Panc1 (cell line): ENCODE measurements at regions not wholly inside any gene's neighbourhood (a gene's known extent, or its start where the extent isn't known, plus 50 kb on each side); places are given as distances from the start of the nearest gene placed in this dataset.
"Not testable (repeated sequence)": the region's sequence is repeated elsewhere in the genome, so short reads cannot be mapped to it uniquely, and the experiment has no call there.

Experiments
- ATAC-seq: fragments of 200-7000 bp; cut with Tn5 transposase; 2 replicates; pipeline ENCODE4 v1.9.1; 2020; ENCODE audit warnings: mild to moderate bottlenecking, moderate library complexity
- BruUV-seq: library from RNA; stranded (reverse); fragments of 400-500 nt; replicated peaks from 2 replicates; lab custom pipeline; 2021; lab: Mats Ljungman, UMichigan
- CTCF ChIA-PET: fragments of 300-600 bp; sonication (Branson Sonifier 250); formaldehyde crosslinking; loops from one replicate; lab custom pipeline; 2022; ENCODE audit warnings: antibody characterized with exemption; lab: Charles Lee
- POLR2A ChIA-PET: fragments of 300-600 bp; sonication (Branson Sonifier 250); formaldehyde crosslinking; loops from one replicate; lab custom pipeline; 2022; ENCODE audit warnings: antibody characterized with exemption; lab: Charles Lee
- DNase-seq: peaks from one replicate; pipeline ENCODE4 v3.0.0-alpha.2; 2010; ENCODE audit warnings: low read depth, low spot score
- H3K27ac ChIP-seq: 2 replicates; pipeline ENCODE4 v1.5.1; 2011; ENCODE audit warnings: mild to moderate bottlenecking, low read length, inconsistent platforms
- H3K27me3 ChIP-seq: fragments of 200-500 bp; sonication (Bioruptor generic); 2 replicates; pipeline ENCODE4 v1.6.0; 2014; ENCODE audit warnings: low read length, inconsistent platforms; ENCODE audit not compliant: control insufficient read depth, insufficient read depth
- H3K36me3 ChIP-seq: fragments of 200-500 bp; sonication (Bioruptor generic); 2 replicates; pipeline ENCODE4 v1.5.1; 2014; ENCODE audit warnings: inconsistent platforms, mild to moderate bottlenecking, low read length, moderate library complexity; ENCODE audit not compliant: control insufficient read depth, insufficient read depth
- H3K4me1 ChIP-seq: 2 replicates; pipeline ENCODE4 v1.5.1; 2011; ENCODE audit warnings: inconsistent platforms, mild to moderate bottlenecking, low read length, moderate library complexity; ENCODE audit not compliant: control insufficient read depth, insufficient read depth
- H3K4me3 ChIP-seq, 2 experiments: 2 replicates each; pipeline ENCODE4 v1.5.1; 2011 to 2012; ENCODE audit warnings: low read depth in 2 of 2, low read length in 2 of 2, mild to moderate bottlenecking in 2 of 2, inconsistent platforms in 1 of 2, moderate library complexity in 1 of 2
- H3K9me3 ChIP-seq: fragments of 200-500 bp; sonication (Bioruptor generic); 2 replicates; pipeline ENCODE4 v1.5.1; 2014; ENCODE audit warnings: low read depth, mild to moderate bottlenecking, inconsistent platforms, low read length, moderate library complexity; ENCODE audit not compliant: control insufficient read depth, insufficient read depth
- POLR2AphosphoS5 ChIP-seq: IDR thresholded peaks from 2 replicates; pipeline ENCODE4 v1.6.1; 2012; ENCODE audit warnings: mild to moderate bottlenecking, low read depth, low read length, moderate library complexity
- SIN3A ChIP-seq: IDR thresholded peaks from 2 replicates; pipeline ENCODE4 v1.6.1; 2012; ENCODE audit warnings: low read depth, mild to moderate bottlenecking, low read length, moderate library complexity, borderline replicate concordance; ENCODE audit not compliant: insufficient read depth
- TCF7L2 ChIP-seq: IDR thresholded peaks from 2 replicates; pipeline ENCODE4 v1.6.1; 2011; ENCODE audit warnings: mild to moderate bottlenecking, low read depth, low read length, inconsistent platforms
- in situ Hi-C: cut with HindIII; loops from 2 replicates; pipeline ENCODE4 v1.10.0; 2016; ENCODE audit warnings: low sequenced_read_pairs, low pct_unique_long_range_greater_than_20kb
- intact Hi-C: fragments of 100-400 bp; cut with micrococcal nuclease; formaldehyde crosslinking; loops from one replicate; pipeline ENCODE4 v1.10.0; 2022; ENCODE audit not compliant: unreplicated experiment
- TF ChIP-seq, protein P1 (sequence below), 2 experiments: IDR thresholded peaks; 2 replicates each; pipeline ENCODE4 v1.6.1; 2011 to 2012; ENCODE audit warnings: low read depth in 2 of 2, control low read depth in 1 of 2, low read length in 1 of 2, mild to moderate bottlenecking in 1 of 2, moderate library complexity in 1 of 2; ENCODE audit not compliant: insufficient read depth in 1 of 2
- TF ChIP-seq, protein P2 (sequence below): fragments of 450-650 bp; IDR thresholded peaks from 2 replicates; pipeline ENCODE4 v1.5.1; 2017; ENCODE audit warnings: mild to moderate bottlenecking

DNA sequence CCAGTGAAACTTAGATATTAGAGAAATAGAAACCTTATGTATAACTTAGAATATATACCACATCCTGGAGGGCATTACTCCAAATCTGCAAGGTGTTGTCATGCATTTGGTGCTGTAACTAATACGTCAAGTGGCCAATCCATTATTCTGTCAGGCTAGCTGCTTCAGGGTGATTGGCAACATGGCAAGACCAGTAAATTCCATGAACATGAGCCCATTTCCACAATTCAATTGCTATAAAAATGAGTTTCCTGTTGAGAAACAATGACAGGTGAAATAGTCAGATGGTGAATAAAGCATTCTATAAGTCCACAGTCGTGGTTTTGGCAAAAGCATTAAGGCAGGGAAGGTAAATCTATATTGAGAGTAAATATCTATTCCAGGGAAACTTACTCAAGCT lies 566.0 kb downstream of the ADGRL2 start:
- ChIA-PET CTCF (no interaction called here), POLR2A (no interaction called here)
- no peak overlapping the region for H3K4me3 ChIP-seq
- H3K4me1 ChIP-seq, result no peaks in the 10 kb centered on the region
- DNase-seq, result no peak
- no peak for ATAC-seq
- H3K27me3 ChIP-seq, result no peaks in the 10 kb centered on the region
- TF ChIP-seq SIN3A (no peak), TCF7L2 (no peak)
- H3K36me3 ChIP-seq, result no peaks in the 10 kb centered on the region
- no TSS peak for BruUV-seq
- H3K9me3 ChIP-seq, result no peaks in the 10 kb centered on the region
- intact Hi-C loops (no loop called here), in situ Hi-C loops (no loop called here)
- H3K27ac ChIP-seq, result no peak overlapping the region

DNA sequence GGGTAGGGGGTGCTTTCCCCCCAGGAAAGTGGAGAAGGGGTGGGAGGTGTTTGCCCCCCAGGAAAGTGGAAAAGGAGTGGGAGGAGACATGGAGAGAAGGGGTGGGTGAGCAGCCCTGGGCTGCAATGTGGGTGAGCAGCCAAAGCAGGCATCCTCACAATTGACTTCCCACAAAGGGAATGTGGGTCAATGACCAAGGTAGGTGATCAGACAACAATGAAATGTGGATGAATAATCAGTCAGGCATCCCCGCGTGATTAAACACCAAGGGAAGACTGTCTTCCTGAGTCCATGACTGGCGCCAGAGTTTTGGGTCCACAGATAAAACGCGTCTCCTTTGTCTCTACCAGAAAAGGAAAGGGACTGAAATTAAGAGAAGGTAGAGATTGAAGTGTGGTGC lies 558.8 kb downstream of the ADGRL2 start:
- CTCF ChIA-PET, BruUV-seq, POLR2A ChIA-PET, H3K4me3 ChIP-seq, H3K4me1 ChIP-seq, DNase-seq, H3K27me3 ChIP-seq, ATAC-seq, in situ Hi-C loops, H3K36me3 ChIP-seq, intact Hi-C loops, H3K27ac ChIP-seq, H3K9me3 ChIP-seq: not testable (repeated sequence)

DNA sequence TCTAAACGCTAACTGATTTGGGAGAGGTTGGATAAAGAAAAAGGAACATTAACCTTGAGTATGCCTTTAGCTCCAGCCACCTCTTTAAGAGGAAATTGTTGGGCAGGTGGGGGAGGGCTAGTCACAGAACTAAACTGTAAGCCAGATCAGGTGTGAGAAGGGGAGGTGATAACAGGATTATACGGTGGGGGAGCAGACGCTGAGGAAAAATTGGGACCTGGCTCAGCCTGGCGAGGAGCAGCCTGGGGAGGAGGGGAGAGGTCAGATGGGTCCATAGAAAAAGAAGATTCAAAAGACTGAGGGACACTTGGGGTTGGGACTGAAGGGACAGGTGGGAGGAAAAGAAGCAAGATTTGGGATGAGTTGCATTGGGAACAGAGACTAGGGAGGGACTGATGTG lies 558.0 kb downstream of the ADGRL2 start:
- H3K4me1 ChIP-seq, CTCF ChIA-PET, H3K27me3 ChIP-seq, ATAC-seq, H3K4me3 ChIP-seq, POLR2A ChIA-PET, in situ Hi-C loops, intact Hi-C loops, H3K27ac ChIP-seq, DNase-seq, H3K36me3 ChIP-seq, H3K9me3 ChIP-seq, BruUV-seq: not testable (repeated sequence)

DNA sequence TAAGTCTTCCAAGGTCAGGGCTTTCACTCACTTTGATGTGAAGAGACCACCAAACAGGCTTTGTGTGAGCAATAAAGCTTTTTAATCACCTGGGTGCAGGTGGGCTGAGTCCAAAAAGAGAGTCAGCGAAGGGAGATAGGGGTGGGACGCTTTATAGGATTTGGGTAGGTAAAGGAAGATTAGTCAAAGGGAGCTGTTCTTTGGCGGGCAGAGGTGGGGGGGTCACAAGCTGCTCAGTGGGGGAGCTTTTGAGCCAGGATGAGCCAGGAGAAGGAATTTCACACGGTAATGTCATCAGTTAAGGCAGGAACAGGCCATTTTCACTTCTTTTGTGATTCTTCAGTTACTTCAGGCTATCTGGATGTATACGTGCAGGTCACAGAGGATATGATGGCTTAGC lies 553.8 kb downstream of the ADGRL2 start:
- in situ Hi-C loops, DNase-seq, CTCF ChIA-PET, BruUV-seq, POLR2A ChIA-PET, H3K9me3 ChIP-seq, intact Hi-C loops, H3K27ac ChIP-seq, H3K36me3 ChIP-seq, ATAC-seq, H3K4me3 ChIP-seq, H3K27me3 ChIP-seq, H3K4me1 ChIP-seq: not testable (repeated sequence)

DNA sequence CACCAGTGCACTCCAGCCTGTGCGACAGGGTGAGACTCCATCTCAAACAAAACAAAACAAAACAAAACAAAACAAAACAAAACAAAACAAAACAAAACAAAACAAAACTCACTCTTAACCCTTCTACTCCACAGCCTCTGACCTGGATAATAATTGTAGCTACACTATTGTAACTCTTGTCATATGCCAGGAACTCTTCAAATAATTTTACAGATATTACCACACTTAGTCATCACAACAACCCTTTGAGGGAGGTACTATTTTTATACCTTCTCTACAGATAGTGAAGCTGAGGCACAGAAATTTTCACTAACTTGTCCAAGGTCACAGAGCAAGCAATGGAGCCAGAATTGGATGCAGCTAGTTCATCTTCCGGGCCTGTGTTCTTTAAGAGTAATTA lies 547.8 kb downstream of the ADGRL2 start:
- intact Hi-C loops, result no loop called here
- BruUV-seq, result no TSS peak
- no peak overlapping the region for H3K27ac ChIP-seq
- H3K36me3 ChIP-seq, result no peaks in the 10 kb centered on the region
- H3K9me3 ChIP-seq, result no peaks in the 10 kb centered on the region
- ChIA-PET POLR2A (interaction anchor here (0.5 kb wide), 1 partner anchor 225 kb away, joined by 10 read pairs; no protein-coding TSS in a partner anchor), CTCF (no interaction called here)
- H3K4me3 ChIP-seq, result no peak overlapping the region
- no peak for DNase-seq
- no peaks in the 10 kb centered on the region for H3K4me1 ChIP-seq
- in situ Hi-C loops, result no loop called here
- no peak for ATAC-seq
- H3K27me3 ChIP-seq, result no peaks in the 10 kb centered on the region
- TF ChIP-seq, protein P1, sequence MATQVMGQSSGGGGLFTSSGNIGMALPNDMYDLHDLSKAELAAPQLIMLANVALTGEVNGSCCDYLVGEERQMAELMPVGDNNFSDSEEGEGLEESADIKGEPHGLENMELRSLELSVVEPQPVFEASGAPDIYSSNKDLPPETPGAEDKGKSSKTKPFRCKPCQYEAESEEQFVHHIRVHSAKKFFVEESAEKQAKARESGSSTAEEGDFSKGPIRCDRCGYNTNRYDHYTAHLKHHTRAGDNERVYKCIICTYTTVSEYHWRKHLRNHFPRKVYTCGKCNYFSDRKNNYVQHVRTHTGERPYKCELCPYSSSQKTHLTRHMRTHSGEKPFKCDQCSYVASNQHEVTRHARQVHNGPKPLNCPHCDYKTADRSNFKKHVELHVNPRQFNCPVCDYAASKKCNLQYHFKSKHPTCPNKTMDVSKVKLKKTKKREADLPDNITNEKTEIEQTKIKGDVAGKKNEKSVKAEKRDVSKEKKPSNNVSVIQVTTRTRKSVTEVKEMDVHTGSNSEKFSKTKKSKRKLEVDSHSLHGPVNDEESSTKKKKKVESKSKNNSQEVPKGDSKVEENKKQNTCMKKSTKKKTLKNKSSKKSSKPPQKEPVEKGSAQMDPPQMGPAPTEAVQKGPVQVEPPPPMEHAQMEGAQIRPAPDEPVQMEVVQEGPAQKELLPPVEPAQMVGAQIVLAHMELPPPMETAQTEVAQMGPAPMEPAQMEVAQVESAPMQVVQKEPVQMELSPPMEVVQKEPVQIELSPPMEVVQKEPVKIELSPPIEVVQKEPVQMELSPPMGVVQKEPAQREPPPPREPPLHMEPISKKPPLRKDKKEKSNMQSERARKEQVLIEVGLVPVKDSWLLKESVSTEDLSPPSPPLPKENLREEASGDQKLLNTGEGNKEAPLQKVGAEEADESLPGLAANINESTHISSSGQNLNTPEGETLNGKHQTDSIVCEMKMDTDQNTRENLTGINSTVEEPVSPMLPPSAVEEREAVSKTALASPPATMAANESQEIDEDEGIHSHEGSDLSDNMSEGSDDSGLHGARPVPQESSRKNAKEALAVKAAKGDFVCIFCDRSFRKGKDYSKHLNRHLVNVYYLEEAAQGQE (IDR thresholded peaks at IDR 0.05; ENCODE audit: insufficient read depth in 1 of 2, low read depth in 2 of 2, low read length in 1 of 2), result no peak
- TF ChIP-seq, protein P2, sequence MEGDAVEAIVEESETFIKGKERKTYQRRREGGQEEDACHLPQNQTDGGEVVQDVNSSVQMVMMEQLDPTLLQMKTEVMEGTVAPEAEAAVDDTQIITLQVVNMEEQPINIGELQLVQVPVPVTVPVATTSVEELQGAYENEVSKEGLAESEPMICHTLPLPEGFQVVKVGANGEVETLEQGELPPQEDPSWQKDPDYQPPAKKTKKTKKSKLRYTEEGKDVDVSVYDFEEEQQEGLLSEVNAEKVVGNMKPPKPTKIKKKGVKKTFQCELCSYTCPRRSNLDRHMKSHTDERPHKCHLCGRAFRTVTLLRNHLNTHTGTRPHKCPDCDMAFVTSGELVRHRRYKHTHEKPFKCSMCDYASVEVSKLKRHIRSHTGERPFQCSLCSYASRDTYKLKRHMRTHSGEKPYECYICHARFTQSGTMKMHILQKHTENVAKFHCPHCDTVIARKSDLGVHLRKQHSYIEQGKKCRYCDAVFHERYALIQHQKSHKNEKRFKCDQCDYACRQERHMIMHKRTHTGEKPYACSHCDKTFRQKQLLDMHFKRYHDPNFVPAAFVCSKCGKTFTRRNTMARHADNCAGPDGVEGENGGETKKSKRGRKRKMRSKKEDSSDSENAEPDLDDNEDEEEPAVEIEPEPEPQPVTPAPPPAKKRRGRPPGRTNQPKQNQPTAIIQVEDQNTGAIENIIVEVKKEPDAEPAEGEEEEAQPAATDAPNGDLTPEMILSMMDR, result no peak
- TF ChIP-seq POLR2AphosphoS5, result no peak
- no peak for TF ChIP-seq TCF7L2
- no peak for TF ChIP-seq SIN3A
